HG03135 (cell line): ENCODE measurements at regions not wholly inside any gene's neighbourhood (a gene's known extent, or its start where the extent isn't known, plus 50 kb on each side); places are given as distances from the start of the nearest gene placed in this dataset.
A peak's percentile ranks its signal among the peaks of the same experiment; 100 is the strongest.

Experiments
- ATAC-seq: cut with Tn5 transposase; IDR thresholded peaks from one replicate; pipeline ENCODE4 v1.9.1; 2021; ENCODE audit warnings: mild to moderate bottlenecking, moderate library complexity; ENCODE audit not compliant: unreplicated experiment

DNA sequence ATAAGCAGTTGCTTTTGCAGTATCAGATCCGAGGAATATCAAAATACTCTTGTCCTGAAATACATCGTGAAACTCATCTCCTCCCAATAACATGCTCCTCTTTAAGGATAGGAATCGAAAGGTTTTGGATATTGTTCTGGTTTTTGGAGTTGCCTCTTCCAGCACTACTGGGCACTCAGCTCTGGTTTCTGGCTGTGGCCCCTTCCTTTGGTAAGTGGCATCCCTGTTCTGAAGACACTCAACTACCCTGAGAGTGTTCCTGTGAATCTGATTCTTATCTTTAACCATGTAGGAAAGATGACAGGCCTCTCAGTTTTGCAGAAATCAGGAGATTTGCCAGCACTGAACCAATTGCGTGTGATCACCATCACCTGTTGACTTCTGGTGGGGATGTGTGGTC, 327.5 kb upstream of the TBL1XR1 start:
- no peak for ATAC-seq

DNA sequence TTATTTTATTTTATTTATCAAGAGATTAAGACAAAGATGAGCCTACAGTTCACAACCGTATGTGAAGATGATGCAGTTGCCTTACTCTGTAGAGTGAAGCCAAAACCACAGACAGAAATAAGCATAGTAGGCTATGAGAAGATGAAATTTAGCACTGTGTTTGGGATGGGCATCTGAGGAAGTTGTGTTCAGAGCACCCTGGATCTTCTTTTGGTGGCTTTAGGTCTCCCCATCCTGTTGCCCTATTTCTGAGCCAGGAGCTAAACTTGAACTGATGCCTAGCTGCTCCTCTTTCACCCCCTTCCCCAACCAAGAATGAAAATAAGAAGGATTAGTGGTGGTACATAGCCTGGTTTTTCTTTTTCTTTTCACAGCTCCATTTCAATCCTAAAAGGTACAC, 328.1 kb upstream of the TBL1XR1 start:
- ATAC-seq: no peak

DNA sequence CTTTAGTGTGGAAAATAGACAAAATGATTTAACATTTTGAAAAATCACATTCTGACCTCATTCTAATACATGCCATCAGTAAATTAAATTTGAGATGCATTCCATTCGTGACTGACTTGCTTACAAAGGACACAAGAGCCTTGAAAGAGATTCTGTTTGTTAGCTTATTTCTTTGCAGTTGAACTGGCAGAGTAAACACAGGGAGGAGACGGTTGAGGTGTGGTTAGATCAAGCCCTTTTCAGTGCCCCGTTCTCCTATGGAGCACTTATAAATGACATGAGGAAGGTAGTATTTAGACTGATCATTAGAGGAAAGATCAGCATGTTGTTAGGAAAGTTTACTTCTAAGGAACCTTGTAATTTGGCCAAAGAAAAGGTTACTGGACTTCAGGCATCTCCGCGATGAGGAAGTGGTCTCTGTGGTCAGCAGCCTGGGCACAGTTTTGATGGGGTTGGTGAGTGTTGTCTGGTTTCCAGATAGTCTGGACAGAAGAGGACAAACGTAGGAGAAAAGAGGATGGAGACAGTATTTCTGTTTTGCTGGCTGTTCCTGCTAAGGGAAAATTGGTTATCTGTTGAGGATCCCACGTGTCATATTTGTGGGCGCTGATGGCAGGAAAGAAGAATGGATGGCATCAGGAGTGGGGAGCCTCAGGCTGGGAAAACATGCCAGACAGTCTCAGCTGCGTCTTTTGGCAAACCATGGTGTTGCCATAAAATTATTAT, 328.9 kb upstream of the TBL1XR1 start:
- no peak for ATAC-seq

DNA sequence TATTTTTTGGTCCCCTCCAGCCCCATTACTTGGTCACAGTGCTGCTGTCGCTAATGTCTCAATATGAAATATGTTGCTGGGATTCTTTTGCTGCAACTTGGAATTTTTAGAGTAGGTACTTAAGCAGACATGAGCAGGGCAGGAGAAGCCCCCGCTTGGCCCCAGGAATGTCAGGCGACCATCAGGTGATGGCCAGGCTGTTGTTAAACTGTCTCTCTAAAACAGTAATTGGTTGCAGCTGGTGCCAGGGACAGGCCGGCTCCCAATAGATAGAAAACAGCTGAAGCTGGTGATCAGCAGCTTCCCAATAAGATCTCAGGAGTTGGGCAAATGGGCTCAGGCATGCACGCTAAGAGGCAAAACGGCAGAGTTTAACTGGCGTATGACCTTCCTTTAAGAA, 329.9 kb upstream of the TBL1XR1 start:
- no peak for ATAC-seq

DNA sequence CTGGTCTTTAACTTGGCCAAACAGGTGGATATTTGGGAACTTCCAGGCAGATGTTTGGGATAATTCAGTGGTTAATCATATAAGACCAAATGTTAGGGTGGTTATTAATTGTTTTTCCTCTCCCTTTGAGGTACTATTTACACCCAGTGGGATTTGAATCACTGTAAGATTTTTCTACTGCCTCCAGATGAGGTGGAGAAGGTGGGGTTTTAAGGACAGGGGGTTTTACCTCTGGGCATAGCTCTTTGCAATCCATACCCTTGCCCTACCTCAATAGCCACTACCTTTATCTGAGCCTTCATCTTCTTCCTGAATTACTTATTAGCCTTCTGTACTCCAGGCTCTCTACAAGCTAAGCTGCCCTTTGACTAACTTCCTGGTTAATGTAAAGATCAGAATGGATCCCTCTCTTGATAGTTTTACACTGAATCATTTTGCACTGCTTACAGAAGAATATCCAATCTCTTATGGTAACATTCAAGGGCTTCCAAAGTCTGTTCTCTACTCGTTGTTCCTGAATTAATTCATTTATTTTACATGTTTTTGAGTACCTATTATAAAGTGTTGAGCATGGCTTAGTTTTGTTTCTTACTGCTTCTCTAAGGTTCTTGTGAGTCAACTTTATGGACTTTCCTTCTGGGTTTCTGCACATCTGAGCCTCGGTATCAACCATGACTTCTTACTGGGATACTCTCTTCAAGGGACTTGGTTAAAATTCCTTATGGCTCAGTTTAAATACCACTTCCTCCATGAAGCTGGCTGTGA, 331.2 kb upstream of the TBL1XR1 start:
- no peak for ATAC-seq

DNA sequence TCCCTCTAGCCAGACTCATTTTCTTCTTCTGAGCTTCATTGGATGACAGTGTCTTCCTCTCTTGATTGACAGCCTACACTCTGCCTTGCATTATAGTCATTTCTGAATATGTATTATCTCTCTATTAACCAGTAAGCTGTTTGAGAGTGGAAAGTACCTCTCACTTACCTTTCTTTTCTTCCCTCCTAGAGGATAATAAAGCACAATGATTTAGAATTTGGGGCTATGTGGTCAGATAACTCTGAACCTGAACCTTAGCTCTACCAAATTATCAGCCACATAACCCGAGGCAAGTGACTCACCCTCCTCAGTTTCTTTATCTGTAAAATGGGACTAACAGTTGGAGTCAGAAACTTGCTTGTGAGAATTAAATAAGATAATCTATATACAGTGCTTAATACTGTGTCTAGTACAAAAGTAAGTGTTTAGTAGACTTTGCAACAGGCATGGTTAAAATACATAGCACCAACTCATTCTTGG, 331.8 kb upstream of the TBL1XR1 start:
- ATAC-seq: no peak

DNA sequence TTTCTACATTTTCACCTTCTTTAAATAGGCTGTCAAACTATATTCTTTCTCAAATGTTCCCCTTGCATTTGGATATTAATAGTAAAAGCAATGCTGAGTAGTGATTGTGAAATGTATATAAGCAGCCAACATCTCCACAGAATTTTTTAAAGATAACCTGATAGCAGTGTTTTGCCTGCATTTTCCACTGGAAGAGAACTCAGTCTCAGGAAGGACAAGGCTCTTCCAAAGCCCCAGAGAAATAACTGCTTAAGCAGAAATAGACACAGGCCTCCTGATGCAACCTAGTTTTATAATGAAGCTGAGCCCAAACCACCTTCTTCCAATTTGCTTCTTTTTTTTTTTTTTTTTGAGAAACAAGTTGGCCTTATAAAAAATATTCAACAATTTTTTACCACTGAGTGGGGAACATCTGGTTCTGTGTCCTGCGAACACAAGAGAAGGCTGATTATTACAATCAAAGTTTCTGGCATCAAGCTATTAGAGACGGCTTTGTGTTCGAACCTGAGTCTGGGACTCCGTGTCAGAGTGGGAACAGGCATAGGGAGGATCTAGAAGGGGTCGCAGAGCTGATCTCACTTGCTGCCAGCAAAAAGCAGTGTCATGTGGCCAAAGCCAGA, 332.5 kb upstream of the TBL1XR1 start:
- ATAC-seq: no peak

DNA sequence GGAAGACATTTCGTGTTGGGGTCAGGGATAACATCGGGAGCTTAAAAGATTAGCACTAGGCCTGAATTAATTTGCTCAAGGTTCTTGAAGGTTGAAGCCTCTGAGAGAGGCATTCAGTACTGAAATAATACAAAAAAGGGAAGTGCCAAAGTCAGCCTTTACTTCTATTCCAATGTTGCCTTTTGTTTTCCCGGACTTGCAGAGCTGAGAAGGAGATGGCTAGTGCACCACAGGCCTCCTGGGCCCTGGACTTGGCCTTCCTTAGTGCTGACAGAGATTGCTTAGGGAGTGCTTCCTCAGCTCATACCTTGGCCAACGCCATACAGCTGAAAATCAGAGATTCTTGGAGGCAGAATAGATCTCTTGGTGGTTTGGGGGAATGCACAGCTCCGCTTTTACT, 333.6 kb upstream of the TBL1XR1 start:
- ATAC-seq: no peak

DNA sequence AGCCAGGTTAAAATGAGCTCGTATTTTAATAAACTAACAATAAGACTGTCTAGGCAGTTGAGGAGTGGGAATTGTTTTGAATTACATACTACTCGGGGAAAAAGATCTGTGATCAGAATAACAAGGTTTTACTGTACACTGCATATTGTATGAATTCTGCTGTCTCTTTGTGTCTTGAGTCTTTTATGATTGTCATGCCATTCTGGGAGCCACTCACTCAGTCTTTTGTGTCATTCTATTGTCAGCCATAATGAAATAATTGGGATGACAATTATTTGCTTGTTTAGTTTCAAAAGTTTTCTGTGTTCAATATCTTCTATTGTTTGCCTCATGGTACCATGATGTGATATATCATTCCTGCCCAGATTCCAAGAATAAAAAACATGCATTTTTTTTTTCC, 339.6 kb upstream of the TBL1XR1 start:
- no peak for ATAC-seq

DNA sequence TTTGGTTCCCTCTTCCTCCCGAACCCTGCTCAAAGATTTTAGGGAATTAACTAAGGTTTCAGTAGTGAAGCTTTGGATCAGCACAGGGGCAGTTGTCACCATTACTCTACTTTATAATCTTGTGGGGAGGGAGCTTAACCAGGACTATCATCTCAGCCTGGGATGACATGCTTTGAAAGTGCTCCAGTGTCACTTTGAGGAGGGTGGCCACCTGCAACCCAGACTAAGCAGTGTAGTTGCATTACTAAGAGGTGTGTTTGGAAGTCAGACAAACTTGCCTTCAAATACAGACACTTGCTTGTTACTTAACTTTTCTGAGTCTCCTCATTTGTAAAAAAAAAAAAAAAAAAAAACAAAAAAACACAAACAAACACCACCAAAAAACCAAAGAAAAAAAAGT, 340.3 kb upstream of the TBL1XR1 start:
- ATAC-seq: no peak

DNA sequence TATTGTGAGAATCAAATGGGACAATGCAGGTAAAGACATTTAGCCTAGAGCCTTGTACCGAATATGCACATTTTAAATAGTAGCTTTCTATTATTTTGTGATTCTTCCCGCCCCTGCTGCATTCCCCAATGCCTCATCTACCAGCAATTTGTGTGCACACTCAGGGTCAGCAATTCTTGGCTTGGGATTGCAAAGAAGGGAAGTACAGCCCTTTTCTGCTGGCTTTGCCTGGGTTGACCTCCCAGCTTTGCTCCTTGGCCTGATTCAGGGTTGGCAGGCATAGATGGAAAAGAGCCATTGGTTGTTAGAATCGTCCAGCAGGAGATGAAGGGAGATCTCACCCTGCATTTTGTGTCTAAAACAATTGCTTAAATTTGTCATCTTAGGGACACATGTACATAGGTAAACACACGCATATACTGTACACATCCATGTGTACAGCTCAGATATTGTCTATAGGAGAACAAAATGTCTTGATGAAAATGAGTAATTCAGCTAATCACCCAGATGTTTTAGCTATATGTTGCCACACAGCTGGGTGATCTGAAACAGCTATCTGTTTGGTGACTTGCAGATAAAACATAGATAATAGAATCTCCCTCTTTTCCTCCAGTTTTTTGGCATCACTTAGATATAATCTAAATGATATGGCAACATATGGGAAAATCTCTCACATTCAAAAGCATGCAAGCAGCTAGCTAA, 340.9 kb upstream of the TBL1XR1 start:
- ATAC-seq: no peak

DNA sequence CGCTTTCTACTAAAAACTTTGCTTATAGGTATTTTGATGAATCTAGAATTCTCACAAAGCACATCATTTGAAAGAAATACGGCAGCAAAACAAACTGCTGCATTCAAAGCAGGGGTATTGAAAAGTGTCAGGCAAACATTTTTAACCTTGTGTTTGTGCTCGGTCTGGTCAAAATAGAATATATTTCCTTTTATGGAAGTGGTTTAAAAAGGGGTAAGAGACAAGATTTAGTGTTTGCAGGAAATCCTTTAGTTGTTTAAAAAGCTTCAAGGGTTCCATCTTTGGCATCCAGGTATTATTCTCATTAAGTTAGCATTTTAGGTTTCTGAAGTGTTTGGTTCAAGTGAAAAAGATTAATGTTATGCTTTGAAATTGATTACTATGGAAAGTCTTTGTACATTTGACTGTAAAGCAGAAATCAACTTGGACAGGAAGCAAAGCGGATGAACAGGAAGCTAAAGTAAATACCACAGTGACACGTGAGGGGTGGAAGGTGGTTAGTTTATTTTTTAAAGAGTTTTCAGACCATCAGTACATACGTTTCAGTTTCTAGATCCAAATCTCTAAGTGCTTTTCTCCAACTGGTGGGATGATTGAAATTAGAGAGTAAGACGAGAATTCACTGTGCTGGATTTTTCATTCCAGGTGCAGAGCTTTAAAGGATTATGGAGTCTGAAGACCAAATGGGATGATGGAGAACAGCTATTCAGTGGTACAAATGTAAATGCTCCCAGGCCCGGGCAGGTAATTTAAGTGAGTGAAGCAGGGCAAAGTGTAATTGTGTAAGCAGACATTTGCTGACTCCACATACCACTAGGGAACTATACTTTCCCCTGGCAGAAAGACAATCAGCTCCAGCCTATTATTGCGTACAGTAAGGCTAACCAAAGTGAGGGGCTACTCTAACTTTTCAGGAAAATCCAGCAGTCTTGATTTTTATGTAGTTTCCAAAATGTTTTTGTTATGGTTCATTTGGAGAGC, 341.8 kb upstream of the TBL1XR1 start:
- peak; percentile 89 for ATAC-seq

DNA sequence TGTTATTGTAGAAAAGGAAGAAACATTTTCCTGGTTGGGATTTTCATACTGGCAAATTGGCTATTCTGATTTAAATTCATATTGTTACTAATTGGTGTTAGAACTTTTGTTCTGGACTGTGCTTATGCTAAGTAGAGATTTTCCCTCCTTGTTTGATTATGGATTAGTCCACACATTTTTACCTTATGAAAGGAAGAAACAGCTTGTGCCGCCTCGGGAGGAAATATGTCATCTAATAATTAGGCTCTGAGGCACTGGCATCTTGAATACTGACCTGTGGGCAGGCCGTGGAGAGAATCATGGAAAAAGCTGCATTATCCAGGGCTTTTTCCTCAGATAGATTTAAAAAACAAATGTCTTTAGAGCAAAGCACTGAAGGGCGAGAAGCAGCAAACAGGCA, 344.3 kb upstream of the TBL1XR1 start:
- no peak for ATAC-seq

DNA sequence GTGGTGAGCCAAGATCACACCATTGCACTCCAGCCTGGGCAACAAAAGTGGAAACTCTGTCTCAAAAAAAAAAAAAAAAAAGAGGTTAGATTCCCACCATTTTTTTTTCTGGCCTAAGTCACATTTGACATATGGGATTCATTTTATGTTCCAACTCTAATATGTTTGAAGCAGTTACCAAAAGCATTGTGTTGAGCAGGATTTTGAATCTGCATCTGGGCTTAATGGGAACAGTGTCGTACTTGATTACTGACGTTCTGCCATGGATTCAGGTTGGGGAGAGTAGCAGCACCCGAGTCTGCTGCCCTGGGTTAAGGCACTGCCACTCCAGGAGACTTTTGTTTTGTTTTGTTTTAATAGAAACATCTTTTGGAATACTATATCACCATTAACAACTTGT, 348.7 kb upstream of the TBL1XR1 start:
- no peak for ATAC-seq

DNA sequence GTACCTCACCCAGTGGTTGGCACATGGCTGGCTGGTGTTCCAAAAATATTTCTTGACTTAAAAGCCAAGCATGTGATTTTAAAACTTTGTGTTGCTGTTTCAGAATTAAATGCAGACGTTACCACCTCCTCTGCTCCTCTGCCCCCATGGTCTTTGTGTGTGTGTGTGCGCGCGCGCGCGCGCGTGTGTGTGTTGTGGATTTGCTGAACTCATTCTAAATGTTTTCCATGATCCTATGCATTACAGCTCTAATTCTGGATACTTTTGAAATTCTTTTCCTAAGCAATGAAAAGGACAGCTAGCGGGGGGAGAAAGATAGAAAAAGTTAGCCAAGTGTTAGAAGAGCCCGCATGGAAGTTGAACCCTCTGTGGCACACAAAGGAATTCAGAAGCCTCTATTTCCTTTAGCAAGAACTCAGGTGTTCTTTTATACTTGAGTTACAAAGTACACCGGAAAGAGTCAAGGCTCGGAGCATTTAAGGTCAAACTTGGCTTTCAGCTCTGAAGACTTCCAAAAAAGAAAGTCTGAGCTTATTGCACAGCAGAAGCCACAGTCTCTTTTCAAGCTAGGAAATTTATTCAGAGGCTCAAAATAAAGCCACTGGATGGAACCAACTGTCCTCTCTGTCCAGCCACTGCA, 350.5 kb upstream of the TBL1XR1 start:
- no peak for ATAC-seq

DNA sequence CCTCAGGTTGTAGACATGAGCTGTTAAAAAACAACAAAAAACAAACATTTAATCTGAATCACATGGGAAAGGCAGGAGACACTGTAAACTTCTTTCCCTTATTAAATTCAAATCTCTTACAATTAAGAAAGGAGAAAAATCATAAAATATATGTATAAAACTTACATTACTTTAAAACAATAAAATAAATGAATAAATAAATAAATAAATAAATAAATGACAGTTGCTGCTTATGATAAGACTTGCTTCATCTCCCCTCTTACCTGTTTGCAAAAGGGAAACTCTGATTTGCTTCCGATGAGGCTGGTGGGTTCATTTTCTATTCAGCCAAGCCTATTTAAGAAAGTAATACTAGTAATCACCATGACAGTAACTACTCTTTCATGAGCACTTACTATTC, 353.4 kb upstream of the TBL1XR1 start:
- no peak for ATAC-seq

DNA sequence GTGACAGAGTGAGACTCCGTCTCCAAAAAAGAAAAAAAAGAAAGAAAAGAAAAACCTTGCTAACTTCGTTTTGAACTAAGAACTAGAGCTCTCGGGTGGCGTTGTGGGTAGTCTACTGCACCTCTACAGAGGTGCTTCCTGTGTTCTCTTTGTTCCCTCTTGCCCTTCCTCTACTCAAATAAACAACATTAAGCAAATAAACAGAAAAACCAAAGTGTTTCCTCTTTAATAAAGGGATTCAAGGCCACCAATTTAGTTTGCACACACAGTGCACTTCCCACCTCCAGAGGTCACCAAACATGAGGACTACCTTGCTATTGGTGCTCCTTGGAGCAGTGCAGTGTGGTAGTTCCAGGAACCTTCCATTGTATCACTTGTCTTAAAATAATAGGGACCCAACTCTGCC, 354.2 kb upstream of the TBL1XR1 start:
- ATAC-seq: no peak

DNA sequence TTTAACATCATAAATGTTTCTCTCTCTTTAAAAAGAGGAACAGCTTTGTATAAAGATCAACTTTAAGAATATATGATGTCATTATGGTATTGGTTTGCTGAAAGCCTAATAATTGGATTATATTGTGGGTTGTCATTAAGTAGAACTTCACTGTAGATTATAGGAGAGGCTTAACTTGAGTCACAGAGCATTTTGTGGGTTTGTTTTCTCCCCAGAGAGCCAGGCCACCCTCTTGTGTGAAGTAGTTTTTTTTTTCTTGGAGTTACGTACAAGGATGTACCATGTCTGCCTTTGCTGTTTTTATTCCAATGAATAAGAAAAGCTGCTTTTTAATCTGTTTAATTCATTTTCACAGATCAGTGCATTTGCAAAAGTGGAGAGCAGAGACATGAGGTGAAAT, 354.8 kb upstream of the TBL1XR1 start:
- ATAC-seq: no peak

DNA sequence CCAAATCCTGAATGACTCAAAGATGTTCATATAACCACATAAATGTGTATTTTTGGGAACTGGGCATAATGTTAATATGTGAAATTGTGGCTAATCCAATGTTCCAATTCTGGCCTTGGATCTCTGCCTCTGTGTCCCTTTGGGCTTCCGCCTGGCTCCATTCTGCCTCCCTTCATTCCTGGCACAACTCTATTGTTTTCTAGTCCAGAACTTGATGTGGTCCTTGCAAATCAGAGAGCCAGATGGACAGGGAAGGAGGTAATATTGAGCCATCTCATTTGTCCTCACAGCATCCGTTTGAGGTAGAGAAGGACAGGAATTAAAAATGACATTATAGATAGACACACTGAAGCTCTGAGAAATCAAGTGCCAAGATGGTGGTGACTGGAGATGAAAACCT, 355.7 kb upstream of the TBL1XR1 start:
- no peak for ATAC-seq

DNA sequence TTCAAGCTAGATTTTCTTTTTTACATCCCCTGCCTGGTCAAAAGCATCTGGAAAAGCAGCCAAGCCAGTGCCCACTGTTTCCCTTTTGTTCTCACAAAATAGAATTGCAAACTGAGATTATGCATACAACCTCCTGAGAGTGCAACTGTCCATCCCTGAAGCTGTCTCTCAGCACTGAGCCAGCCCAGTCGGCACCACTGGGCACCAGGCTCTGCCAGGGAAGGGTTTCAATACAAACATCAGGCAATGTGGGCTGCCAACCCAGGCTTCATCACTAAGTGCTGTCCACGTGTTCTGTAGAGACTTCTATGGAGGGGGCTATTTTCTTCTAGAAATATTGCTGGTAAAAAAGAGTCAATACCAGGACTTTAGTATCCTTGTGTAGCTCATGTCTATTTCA, 356.3 kb upstream of the TBL1XR1 start:
- no peak for ATAC-seq
